Endodermal cell (in vitro differentiated cells): ENCODE measurements at regions not wholly inside any gene's neighbourhood (a gene's known extent, or its start where the extent isn't known, plus 50 kb on each side); places are given as distances from the start of the nearest gene placed in this dataset.

Source experiments
- DNase-seq: peaks from one replicate; pipeline ENCODE4 v3.0.0-alpha.2; 2017
- H3K27ac ChIP-seq: 2 replicates; pipeline ENCODE4 v1.5.1; 2013; ENCODE audit warnings: mild to moderate bottlenecking, low read depth, low read length, moderate library complexity
- H3K27me3 ChIP-seq: 2 replicates; pipeline ENCODE4 v1.6.1; 2013; ENCODE audit warnings: mild to moderate bottlenecking, low read length, moderate library complexity; ENCODE audit not compliant: insufficient read depth, control insufficient read depth, poor library complexity, severe bottlenecking
- H3K36me3 ChIP-seq: 2 replicates; pipeline ENCODE4 v1.7.0; 2013; ENCODE audit warnings: mild to moderate bottlenecking, low read length, moderate library complexity; ENCODE audit not compliant: control insufficient read depth, insufficient read depth
- H3K4me1 ChIP-seq: one replicate; pipeline ENCODE4 v1.7.0; 2013; ENCODE audit warnings: low read length; ENCODE audit not compliant: control insufficient read depth, insufficient read depth
- H3K4me3 ChIP-seq: 2 replicates; pipeline ENCODE4 v1.5.1; 2013; ENCODE audit warnings: mild to moderate bottlenecking, low read length, moderate library complexity
- H3K9ac ChIP-seq: 2 replicates; pipeline ENCODE4 v1.6.1; 2013; ENCODE audit warnings: mild to moderate bottlenecking, low read length, moderate library complexity; ENCODE audit not compliant: poor library complexity, severe bottlenecking; ENCODE audit errors: extremely low read depth
- H3K9me3 ChIP-seq: 2 replicates; pipeline ENCODE4 v1.6.1; 2013; ENCODE audit warnings: mild to moderate bottlenecking, low read length, moderate library complexity; ENCODE audit not compliant: control insufficient read depth
- H3K27ac Mint-ChIP-seq: 2 replicates; pipeline ENCODE4 v1.8.0; 2020; ENCODE audit warnings: mixed read lengths
- H3K27me3 Mint-ChIP-seq: 2 replicates; pipeline ENCODE4 v1.8.0; 2021; ENCODE audit warnings: mild to moderate bottlenecking, mixed read lengths; ENCODE audit not compliant: insufficient read depth
- H3K36me3 Mint-ChIP-seq: 2 replicates; pipeline ENCODE4 v1.8.0; 2020; ENCODE audit warnings: low read depth, mixed read lengths
- H3K4me1 Mint-ChIP-seq: 2 replicates; pipeline ENCODE4 v1.8.0; 2020; ENCODE audit warnings: mixed read lengths
- H3K4me3 Mint-ChIP-seq: 2 replicates; pipeline ENCODE4 v1.8.0; 2020; ENCODE audit warnings: mild to moderate bottlenecking, moderate library complexity, mixed read lengths
- H3K9me3 Mint-ChIP-seq: 2 replicates; pipeline ENCODE4 v1.8.0; 2020; ENCODE audit warnings: mild to moderate bottlenecking, mixed read lengths
- CTCF ChIP-seq: fragments of 200-600 bp; sonication (generic); conservative IDR thresholded peaks from 2 replicates; pipeline ENCODE4 v1.5.0; 2021; ENCODE audit warnings: antibody characterized with exemption, mild to moderate bottlenecking
- WGBS, 2 experiments: methylation state at CpG; one replicate each; pipeline versions ENCODE4 v1.1.5 to v1.1.7; 2013; ENCODE audit warnings: missing lambda C conversion rate in 2 of 2, mixed read lengths in 1 of 2; ENCODE audit not compliant: insufficient coverage in 1 of 2, insufficient read length in 1 of 2; 5-methylcytosine and 5-hydroxymethylcytosine counted together

GRCh38 chr5:89208392-89208791 is 325.4 kb upstream of the MEF2C start:
- no peaks in the 10 kb centered on the region for H3K27me3 Mint-ChIP-seq
- no peaks in the 10 kb centered on the region for H3K36me3 Mint-ChIP-seq
- H3K9me3 ChIP-seq: no peaks in the 10 kb centered on the region
- DNase-seq: no peak
- no peak overlapping the region for H3K27ac Mint-ChIP-seq
- no peak overlapping the region for H3K9ac ChIP-seq
- no peak overlapping the region for H3K27ac ChIP-seq
- H3K4me3 Mint-ChIP-seq: no peak overlapping the region
- no peaks in the 10 kb centered on the region for H3K4me1 ChIP-seq
- no peaks in the 10 kb centered on the region for H3K9me3 Mint-ChIP-seq
- no peak for TF ChIP-seq CTCF
- no peaks in the 10 kb centered on the region for H3K27me3 ChIP-seq
- H3K36me3 ChIP-seq: no peaks in the 10 kb centered on the region
- H3K4me1 Mint-ChIP-seq: no peaks in the 10 kb centered on the region
- H3K4me3 ChIP-seq: no peak overlapping the region

GRCh38 chr5:89204756-89205155 is 321.8 kb upstream of the MEF2C start:
- Histone ChIP-seq H3K4me1 (no peaks in the 10 kb centered on the region), H3K27me3 (no peaks in the 10 kb centered on the region), H3K9me3 (no peaks in the 10 kb centered on the region), H3K9ac (no peak overlapping the region), H3K27ac (no peak overlapping the region), H3K4me3 (no peak overlapping the region), H3K36me3 (no peaks in the 10 kb centered on the region)
- DNase-seq: no peak
- TF ChIP-seq CTCF: no peak
- no peaks in the 10 kb centered on the region for H3K9me3 Mint-ChIP-seq
- no peaks in the 10 kb centered on the region for H3K36me3 Mint-ChIP-seq
- H3K4me1 Mint-ChIP-seq: no peaks in the 10 kb centered on the region
- H3K27me3 Mint-ChIP-seq: no peaks in the 10 kb centered on the region
- H3K27ac Mint-ChIP-seq: no peak overlapping the region
- H3K4me3 Mint-ChIP-seq: no peak overlapping the region

GRCh38 chr5:89203611-89204010 is 320.6 kb upstream of the MEF2C start:
- WGBS, 2 experiments: 87 to 89% methylated on average over 2 of the region's 2 CpGs
- H3K36me3 Mint-ChIP-seq: no peaks in the 10 kb centered on the region
- Histone ChIP-seq H3K4me3 (no peak overlapping the region), H3K4me1 (no peaks in the 10 kb centered on the region), H3K36me3 (no peaks in the 10 kb centered on the region), H3K27me3 (no peaks in the 10 kb centered on the region), H3K9me3 (peaks cover 6% of the 10 kb centered on the region), H3K27ac (no peak overlapping the region), H3K9ac (no peak overlapping the region)
- peaks cover 5% of the 10 kb centered on the region for H3K9me3 Mint-ChIP-seq
- no peaks in the 10 kb centered on the region for H3K27me3 Mint-ChIP-seq
- no peak overlapping the region for H3K27ac Mint-ChIP-seq
- TF ChIP-seq CTCF: no peak
- no peak for DNase-seq
- no peaks in the 10 kb centered on the region for H3K4me1 Mint-ChIP-seq
- no peak overlapping the region for H3K4me3 Mint-ChIP-seq
